Right ventricle myocardium superior (tissue), 1 donor: ENCODE measurements at regions not wholly inside any gene's neighbourhood (a gene's known extent, or its start where the extent isn't known, plus 50 kb on each side); places are given as distances from the start of the nearest gene placed in this dataset.
A peak's percentile ranks its signal among the peaks of the same experiment; 100 is the strongest.
"Not testable (repeated sequence)": the region's sequence is repeated elsewhere in the genome, so short reads cannot be mapped to it uniquely, and the experiment has no call there.

Experiments
- ATAC-seq: fragments of 200-7000 bp; cut with Tn5 transposase; one replicate; pipeline ENCODE4 v1.9.1; 2020; ENCODE audit warnings: mild to moderate bottlenecking; ENCODE audit not compliant: poor library complexity
- DNase-seq: peaks from one replicate; pipeline ENCODE4 v3.0.0-alpha.2; 2020
- intact Hi-C: fragments of 100-400 bp; cut with DNase I; formaldehyde crosslinking; loops from one replicate; pipeline ENCODE4 v1.11.2; 2022
- donor health status: DM: no; HTN: yes; CAD: no; lungs with severe emphysema.

GRCh38 chr1:244303610-244303969 is 148.1 kb downstream of the ADSS2 start:
- DNase-seq (no peak), ATAC-seq (no peak)
- intact Hi-C loops, result no loop called here

DNA sequence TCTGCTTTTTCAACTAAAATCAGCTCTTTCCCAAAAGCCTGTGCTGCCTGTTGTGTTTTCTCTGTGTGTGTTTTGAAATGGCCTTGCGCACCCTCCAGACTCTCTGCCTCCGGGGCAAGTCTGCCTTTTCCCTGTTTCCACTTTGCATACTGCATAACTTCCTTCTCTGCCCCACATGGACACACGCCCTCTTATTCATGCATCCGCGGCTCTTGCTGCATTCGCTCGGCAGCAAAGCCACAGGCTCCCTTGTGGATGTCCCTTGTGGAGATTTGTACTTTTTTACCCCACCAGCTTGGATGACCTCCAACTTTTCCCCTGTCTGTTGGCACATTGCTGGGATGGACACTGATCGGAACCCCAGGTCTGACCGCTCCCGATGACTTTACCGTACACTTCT is 147.6 kb downstream of the ADSS2 start:
- ATAC-seq (no peak), DNase-seq (no peak)
- intact Hi-C loops, result no loop called here

- DNase-seq (no peak), ATAC-seq (no peak)
- intact Hi-C loops, result no loop called here
Observed at GRCh38 chr1:244304656-244305055, 147.1 kb downstream of the ADSS2 start.

DNA sequence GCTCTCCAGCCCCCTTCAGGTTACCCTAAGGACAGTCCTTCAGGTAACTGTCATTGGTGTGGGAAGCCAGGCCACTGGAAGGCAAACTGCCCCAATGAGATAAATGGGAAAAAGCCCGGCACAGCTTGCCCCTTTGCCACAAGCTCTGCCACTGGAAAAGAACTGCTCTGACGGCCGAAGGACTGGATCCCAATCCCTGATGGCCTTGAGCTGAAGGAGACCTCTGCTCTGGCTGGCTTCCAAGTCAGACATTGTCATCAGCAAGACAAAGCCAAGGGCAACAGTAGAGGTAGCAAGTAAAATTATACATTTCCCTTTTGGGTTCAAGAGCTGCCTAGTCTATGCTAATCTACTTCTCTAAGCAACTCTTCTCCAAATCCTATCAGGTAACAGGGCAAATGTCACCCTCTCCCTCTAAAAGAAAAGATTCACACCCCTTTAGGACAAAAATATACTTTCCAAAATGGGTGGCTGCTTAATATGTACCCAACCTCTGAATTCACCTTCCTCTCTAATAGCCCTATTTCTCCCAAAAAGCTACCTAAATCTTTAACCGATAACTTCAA is 145.8 kb downstream of the ADSS2 start:
- no peak for ATAC-seq

GRCh38 chr1:244306544-244306943 is 145.2 kb downstream of the ADSS2 start:
- DNase-seq, result no peak

More for the DNA sequence above, 145.8 kb downstream of the ADSS2 start:
- intact Hi-C loops, result no loop called here
- no peak for DNase-seq

DNA sequence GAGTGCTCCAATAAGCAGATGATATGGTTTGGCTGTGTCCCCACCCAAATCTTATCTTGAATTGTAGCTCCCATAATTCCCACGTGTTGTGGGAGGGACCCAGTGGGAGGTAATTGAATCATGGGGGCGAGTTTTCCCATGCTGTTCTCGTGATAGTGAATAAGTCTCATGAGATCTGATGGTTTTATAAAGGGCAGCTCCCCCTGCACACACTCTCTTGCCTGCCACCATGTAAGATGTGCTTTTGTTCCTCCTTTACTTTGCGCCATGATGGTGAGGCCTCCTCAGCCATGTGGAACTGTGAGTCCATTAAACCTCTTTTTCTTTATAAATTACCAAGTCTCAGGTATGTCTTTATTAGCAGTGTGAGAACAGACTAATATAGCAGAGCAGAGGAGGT is 142.5 kb downstream of the ADSS2 start:
- DNase-seq, intact Hi-C loops, ATAC-seq: not testable (repeated sequence)

More at GRCh38 chr1:244306544-244306943, 145.2 kb downstream of the ADSS2 start:
- no peak for ATAC-seq
- intact Hi-C loops, result no loop called here

- DNase-seq (no peak), ATAC-seq (no peak)
- intact Hi-C loops, result no loop called here
Observed at GRCh38 chr1:244311784-244312532, 139.8 kb downstream of the ADSS2 start.

GRCh38 chr1:244313346-244313745 is 138.4 kb downstream of the ADSS2 start:
- intact Hi-C loops, result no loop called here
- ATAC-seq (no peak), DNase-seq (no peak)

GRCh38 chr1:244314921-244315559 is 136.7 kb downstream of the ADSS2 start:
- ATAC-seq, result no peak
- intact Hi-C loops, result no loop called here
- DNase-seq, result no peak

DNA sequence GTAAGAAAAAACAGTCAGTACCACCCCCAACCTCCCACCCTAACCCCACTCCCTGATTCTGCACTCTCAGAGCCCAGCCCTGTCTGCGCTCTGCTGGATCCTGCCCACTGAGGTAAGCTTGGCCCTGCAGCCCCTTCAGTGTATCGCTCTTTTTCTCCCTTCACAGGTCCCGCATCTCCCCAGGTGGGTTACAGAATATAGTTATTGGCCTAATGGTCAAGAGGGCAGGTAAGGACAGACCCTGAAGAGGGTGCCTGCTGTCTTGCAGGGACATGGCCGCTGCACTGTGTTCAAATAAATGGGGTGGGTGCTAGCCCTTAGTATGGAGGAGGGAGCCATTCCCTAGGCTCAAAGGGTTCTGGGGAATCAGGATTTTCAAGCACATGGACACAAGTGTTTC is 135.7 kb downstream of the ADSS2 start:
- DNase-seq (no peak), ATAC-seq (no peak)
- intact Hi-C loops, result no loop called here

- intact Hi-C loops, result no loop called here
- DNase-seq (no peak), ATAC-seq (no peak)
Observed at GRCh38 chr1:244316407-244316806, 135.3 kb downstream of the ADSS2 start.

DNA sequence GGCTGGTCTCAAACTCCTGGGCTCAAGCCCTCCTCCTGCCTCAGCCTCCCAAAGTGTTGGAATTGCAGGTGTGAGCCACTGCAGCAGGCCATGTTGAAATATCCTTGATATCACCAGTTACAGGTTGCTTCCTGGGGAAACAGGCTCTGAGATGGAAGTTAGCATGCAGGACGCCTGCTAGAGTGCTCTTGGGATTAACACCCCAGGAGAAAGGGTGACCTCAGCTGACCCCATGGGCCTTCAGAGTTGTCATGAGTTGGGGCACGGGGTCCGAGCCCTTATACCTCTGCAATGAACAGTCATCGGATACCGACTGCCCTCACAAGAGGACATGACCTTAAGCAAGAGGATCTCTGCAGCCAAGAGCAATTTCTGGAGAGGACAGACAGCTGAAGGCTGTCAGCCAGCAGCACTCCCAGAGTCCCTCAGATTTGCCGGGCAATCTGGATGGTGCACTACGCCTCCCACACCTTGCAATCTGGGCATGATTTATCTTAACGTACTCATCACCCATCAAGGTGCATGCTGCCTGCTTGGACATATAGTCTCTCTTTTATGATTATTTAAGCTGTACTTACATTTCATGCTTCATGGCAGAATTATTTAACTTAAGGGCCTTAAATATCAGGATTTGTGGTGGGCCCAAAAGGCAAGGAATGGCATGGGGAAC is 134.6 kb downstream of the ADSS2 start:
- intact Hi-C loops, result no loop called here
- DNase-seq, result no peak
- no peak for ATAC-seq

- ATAC-seq (no peak), DNase-seq (no peak)
- intact Hi-C loops, result no loop called here
Observed at GRCh38 chr1:244318078-244318477, 133.6 kb downstream of the ADSS2 start.

DNA sequence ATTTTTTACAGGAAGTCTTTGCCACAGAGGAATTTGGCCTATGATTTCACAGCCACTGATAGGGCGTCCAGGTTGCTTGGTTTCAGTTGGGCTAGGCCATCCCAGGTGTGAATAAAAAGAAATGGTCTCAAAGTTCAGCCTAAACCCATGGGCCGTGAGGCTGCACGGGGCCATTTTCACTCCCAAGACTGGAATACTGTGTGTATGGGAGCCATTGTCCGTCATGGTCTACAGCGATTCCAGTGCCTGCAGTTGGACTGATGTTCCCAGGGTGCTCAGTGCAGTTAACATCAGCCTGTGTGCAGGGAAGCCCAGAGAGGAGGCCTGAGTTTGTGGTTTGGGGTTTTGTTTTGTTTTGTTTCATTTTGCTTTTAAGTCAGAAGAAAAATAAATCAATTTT is 133.2 kb downstream of the ADSS2 start:
- DNase-seq (no peak), ATAC-seq (no peak)
- intact Hi-C loops, result no loop called here

DNA sequence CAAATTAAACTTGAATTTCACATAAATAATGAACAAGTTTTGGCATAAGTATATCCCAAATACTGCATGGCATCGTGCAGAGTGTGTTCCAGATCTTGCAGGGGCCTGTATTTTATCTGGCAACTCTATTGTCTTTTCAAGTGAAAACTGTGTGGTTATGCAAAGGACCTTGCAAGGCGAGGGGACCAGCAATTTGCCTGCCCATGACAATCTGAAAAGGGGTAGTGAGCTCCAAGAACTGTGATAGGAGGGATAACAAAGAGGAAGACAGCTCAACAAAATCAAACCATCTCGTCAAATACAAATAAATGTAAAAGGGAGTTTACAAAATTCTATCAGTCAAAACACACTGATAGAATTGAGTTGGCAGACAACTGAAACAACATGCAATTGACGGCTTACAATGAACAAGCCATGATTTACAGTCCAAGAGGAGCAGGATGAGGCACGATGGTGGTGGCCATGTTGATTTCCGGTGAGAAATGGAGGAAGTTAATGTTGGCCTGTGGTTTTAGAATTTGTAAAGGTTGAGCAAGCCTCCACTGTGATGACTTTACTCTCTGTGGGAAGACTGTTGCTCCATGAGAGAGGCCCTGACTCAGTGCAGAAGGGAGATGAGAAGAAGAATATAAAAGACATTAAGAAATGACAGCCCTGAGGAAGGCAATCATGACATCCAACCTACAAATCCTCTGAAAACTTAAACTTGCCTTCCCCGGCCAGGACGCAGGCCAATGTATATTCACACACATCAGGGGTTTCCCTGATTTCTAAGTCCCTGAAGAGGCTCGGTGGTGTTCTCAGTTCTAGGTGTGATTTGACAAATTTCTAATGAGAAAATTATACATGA is 132.2 kb downstream of the ADSS2 start:
- DNase-seq, result no peak
- ATAC-seq, result peak; percentile 45
- intact Hi-C loops, result no loop called here

DNA sequence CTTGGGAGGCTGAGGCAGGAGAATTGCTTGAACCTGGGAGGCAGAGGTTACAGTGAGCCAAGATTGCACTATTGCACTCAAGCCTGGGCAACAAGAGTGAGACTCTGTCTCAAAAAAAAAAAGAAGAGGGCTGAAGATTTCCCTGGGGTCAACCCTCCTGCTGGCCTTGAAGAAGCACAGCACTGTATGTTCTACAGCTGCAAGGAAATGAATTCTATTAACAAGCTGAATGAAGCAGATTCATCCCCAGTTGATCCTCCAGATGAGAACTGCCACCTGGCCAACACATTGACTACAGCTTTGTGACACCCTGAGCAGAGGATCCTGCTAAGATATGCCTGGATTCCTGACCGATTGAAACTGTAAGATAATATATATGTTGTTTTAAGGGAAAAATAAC is 129.5 kb downstream of the ADSS2 start:
- DNase-seq (no peak), ATAC-seq (no peak)
- intact Hi-C loops, result no loop called here

DNA sequence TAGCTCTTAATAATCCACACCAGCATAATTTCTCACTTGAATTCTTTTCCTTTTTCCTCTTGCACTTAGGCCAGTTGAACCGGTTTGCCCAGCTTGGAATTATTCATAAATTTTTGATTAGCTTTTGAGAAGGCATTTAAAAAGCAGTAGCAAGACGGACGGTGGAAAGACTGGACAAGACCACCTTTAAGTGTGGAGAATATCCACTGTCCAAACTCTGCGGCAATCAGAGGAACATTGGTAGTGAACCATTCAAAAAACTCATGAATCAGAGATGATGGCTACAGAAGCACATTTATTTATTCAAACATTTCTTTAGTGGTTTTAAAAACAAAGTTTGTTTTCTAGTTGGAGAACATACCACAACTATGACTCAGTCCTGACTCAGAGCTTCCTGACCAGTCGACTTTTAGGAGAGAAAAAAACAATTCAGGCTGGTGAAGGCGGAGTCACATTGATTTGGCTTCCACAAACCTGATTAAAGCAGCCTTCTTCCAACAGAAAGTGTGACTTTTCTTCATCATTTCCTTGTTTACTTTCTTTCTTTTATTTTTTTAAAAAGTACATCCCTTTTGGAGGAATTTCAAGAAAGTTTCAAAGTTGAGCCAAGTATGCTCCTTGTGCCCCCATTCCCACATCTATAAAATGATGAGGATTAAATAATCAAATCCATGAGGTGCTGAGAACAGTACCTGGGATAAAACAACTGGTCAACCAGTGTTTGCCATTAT is 128.8 kb downstream of the ADSS2 start:
- ATAC-seq (peak; percentile 82), DNase-seq (no peak)

GRCh38 chr1:244324176-244324883 is 127.4 kb downstream of the ADSS2 start:
- ATAC-seq, result no peak
- intact Hi-C loops, result no loop called here

More for the DNA sequence above, 128.8 kb downstream of the ADSS2 start:
- intact Hi-C loops, result no loop called here

More at GRCh38 chr1:244324176-244324883, 127.4 kb downstream of the ADSS2 start:
- no peak for DNase-seq
